ENCODE measurements at regions not wholly inside any gene's neighbourhood (a gene's known extent, or its start where the extent isn't known, plus 50 kb on each side); places are given as distances from the start of the nearest gene placed in this dataset.

- no peak overlapping the region for H3K4me3 ChIP-seq (replicated peaks; ENCODE audit: low read depth, low read length)
- peak; percentile 42 for DNase-seq (ENCODE audit: low read depth)
- no peak for TF ChIP-seq CTCF (IDR thresholded peaks at IDR 0.05; ENCODE audit: low read length, missing control alignments)
Observed at GRCh38 chr7:25926009-25926408, 226.0 kb upstream of the NFE2L3 start.

- no peak for DNase-seq (ENCODE audit: low read depth)
- TF ChIP-seq CTCF (IDR thresholded peaks at IDR 0.05; ENCODE audit: low read length, missing control alignments), result no peak
- H3K4me3 ChIP-seq (replicated peaks; ENCODE audit: low read depth, low read length), result no peak overlapping the region
Observed at GRCh38 chr7:25926451-25926850, 225.5 kb upstream of the NFE2L3 start.

GRCh38 chr7:25926891-25927625, 224.9 kb upstream of the NFE2L3 start:
- TF ChIP-seq CTCF (IDR thresholded peaks at IDR 0.05; ENCODE audit: low read length, missing control alignments), result no peak
- no peak for DNase-seq (ENCODE audit: low read depth)
- no peak overlapping the region for H3K4me3 ChIP-seq (replicated peaks; ENCODE audit: low read depth, low read length)

- TF ChIP-seq CTCF (IDR thresholded peaks at IDR 0.05; ENCODE audit: low read length, missing control alignments), result no peak
- no peak overlapping the region for H3K4me3 ChIP-seq (replicated peaks; ENCODE audit: low read depth, low read length)
- DNase-seq (ENCODE audit: low read depth), result no peak
Observed at GRCh38 chr7:25927626-25927978, 224.4 kb upstream of the NFE2L3 start.

- DNase-seq (ENCODE audit: low read depth), result no peak
- no peak overlapping the region for H3K4me3 ChIP-seq (replicated peaks; ENCODE audit: low read depth, low read length)
- TF ChIP-seq CTCF (IDR thresholded peaks at IDR 0.05; ENCODE audit: low read length, missing control alignments), result no peak
Observed at GRCh38 chr7:25928549-25929330, 223.3 kb upstream of the NFE2L3 start.

GRCh38 chr7:25929448-25929847, 222.6 kb upstream of the NFE2L3 start:
- TF ChIP-seq CTCF (IDR thresholded peaks at IDR 0.05; ENCODE audit: low read length, missing control alignments), result no peak
- DNase-seq (ENCODE audit: low read depth), result no peak
- no peak overlapping the region for H3K4me3 ChIP-seq (replicated peaks; ENCODE audit: low read depth, low read length)
